Tibial nerve (tissue), 4 donors: ENCODE measurements at regions not wholly inside any gene's neighbourhood (a gene's known extent, or its start where the extent isn't known, plus 50 kb on each side); places are given as distances from the start of the nearest gene placed in this dataset.

Experiments used
- DNase-seq, 2 donors: peaks; one replicate each; pipeline ENCODE4 v3.0.0-alpha.2; 2019; ENCODE audit warnings: low spot score in 2 of 2
- H3K27ac ChIP-seq, 4 donors: fragments of 200-600 bp; sonication (generic) in 3 of 4; one replicate each; pipeline ENCODE4 v1.5.1; 2017 to 2019; ENCODE audit warnings: mild to moderate bottlenecking in 1 of 4
- H3K27me3 ChIP-seq, 2 donors: fragments of 200-600 bp; sonication (generic) in 1 of 2; one replicate each; pipeline versions ENCODE4 v1.5.1 to v1.6.0; 2017 to 2019
- H3K36me3 ChIP-seq, 3 donors: fragments of 200-600 bp; sonication (generic); one replicate each; pipeline ENCODE4 v1.5.1; 2018 to 2019
- H3K4me1 ChIP-seq, 4 donors: fragments of 200-600 bp; sonication (generic) in 3 of 4; one replicate each; pipeline ENCODE4 v1.5.1; 2017 to 2019
- H3K4me3 ChIP-seq, 4 donors: fragments of 200-600 bp; sonication (generic) in 3 of 4; one replicate each; pipeline ENCODE4 v1.5.1; 2017 to 2019; ENCODE audit warnings: mild to moderate bottlenecking in 1 of 4, moderate library complexity in 1 of 4
- H3K9me3 ChIP-seq, 4 donors: fragments of 200-600 bp; sonication (generic) in 3 of 4; one replicate each; pipeline ENCODE4 v1.5.1; 2017 to 2019
- CTCF ChIP-seq, 5 experiments: fragments of 200-600 bp in 3 of 5; fragments of 450-650 bp in 2 of 5; sonication (generic) in 3 of 5; IDR thresholded peaks; one replicate each; pipeline ENCODE4 v1.5.1; 2016 to 2019; ENCODE audit warnings: antibody characterized with exemption in 5 of 5, mild to moderate bottlenecking in 3 of 5, moderate library complexity in 2 of 5
- EP300 ChIP-seq, 2 donors: sonication (generic); formaldehyde crosslinking; IDR thresholded peaks; one replicate each; pipeline ENCODE4 v1.6.1; 2017; ENCODE audit warnings: antibody characterized with exemption in 2 of 2, mild to moderate bottlenecking in 1 of 2
- POLR2A ChIP-seq, 2 donors: fragments of 450-650 bp; IDR thresholded peaks; one replicate each; pipeline ENCODE4 v1.6.1; 2017; ENCODE audit warnings: antibody characterized with exemption in 2 of 2, mild to moderate bottlenecking in 2 of 2, moderate library complexity in 2 of 2
- WGBS, 2 donors: methylation state at CpG; one replicate each; pipeline ENCODE4 v1.1.5; 2018; 5-methylcytosine and 5-hydroxymethylcytosine counted together

DNA sequence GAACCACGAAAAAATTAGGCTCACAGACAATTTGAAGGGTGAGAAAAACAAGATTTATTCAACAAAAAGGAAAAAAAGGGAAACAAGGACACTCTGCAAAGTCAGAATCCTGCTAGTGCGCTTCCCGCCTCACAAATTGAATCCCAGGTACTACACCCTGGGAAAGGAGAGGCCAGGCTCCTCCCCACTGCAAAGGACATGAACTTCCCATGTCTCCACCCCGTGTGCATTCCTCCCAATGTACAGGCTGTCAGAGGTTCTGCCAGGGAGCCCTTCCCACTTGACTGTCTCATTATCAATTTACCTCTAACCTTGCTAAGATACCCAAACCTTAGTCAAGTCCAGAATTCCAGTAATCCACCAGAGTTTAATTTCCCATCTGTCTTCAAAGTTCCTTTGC, 70.4 kb upstream of the CDK1 start:
- DNase-seq: no peak
- TF ChIP-seq EP300 (IDR thresholded peaks at IDR 0.05) (no peak), CTCF (IDR thresholded peaks at IDR 0.05) (no peak), POLR2A (IDR thresholded peaks at IDR 0.05) (no peak)
- H3K27me3 ChIP-seq: no peaks in the 10 kb centered on the region
- H3K9me3 ChIP-seq: no peaks in the 10 kb centered on the region
- no peak overlapping the region for H3K27ac ChIP-seq
- H3K36me3 ChIP-seq: no peaks in the 10 kb centered on the region
- WGBS, 2 donors: 67 to 74% methylated on average over 4 of the region's 4 CpGs
- H3K4me1 ChIP-seq: peaks cover 0 to 10% (median 0%) of the 10 kb centered on the region in 4 donors
- H3K4me3 ChIP-seq: no peak overlapping the region

- no peak for TF ChIP-seq EP300 (IDR thresholded peaks at IDR 0.05)
- no peak for TF ChIP-seq CTCF (IDR thresholded peaks at IDR 0.05)
- WGBS, 2 donors: 89 to 95% methylated on average over 1 of the region's 1 CpG
Measured at GRCh38 chr10:60706146-60706545, 72.1 kb upstream of the CDK1 start.

GRCh38 chr10:60705376-60705775, 72.9 kb upstream of the CDK1 start:
- H3K27ac ChIP-seq: no peak overlapping the region
- peaks cover 0 to 10% (median 0%) of the 10 kb centered on the region in 4 donors for H3K4me1 ChIP-seq
- no peaks in the 10 kb centered on the region for H3K36me3 ChIP-seq
- WGBS, 2 donors: 88 to 91% methylated on average over 1 of the region's 1 CpG
- no peak for TF ChIP-seq POLR2A (IDR thresholded peaks at IDR 0.05)
- no peak for TF ChIP-seq EP300 (IDR thresholded peaks at IDR 0.05)
- TF ChIP-seq CTCF (IDR thresholded peaks at IDR 0.05): no peak
- no peak for DNase-seq
- peaks cover 0 to 2% (median 0%) of the 10 kb centered on the region in 4 donors for H3K9me3 ChIP-seq
- no peaks in the 10 kb centered on the region for H3K27me3 ChIP-seq
- no peak overlapping the region for H3K4me3 ChIP-seq

More at GRCh38 chr10:60706146-60706545, 72.1 kb upstream of the CDK1 start:
- Histone ChIP-seq H3K27me3 (no peaks in the 10 kb centered on the region), H3K4me3 (no peak overlapping the region), H3K36me3 (no peaks in the 10 kb centered on the region), H3K27ac (no peak overlapping the region), H3K9me3 (no peaks in the 10 kb centered on the region), H3K4me1 (peaks cover 0 to 10% (median 0%) of the 10 kb centered on the region in 4 donors)
- DNase-seq: no peak

DNA sequence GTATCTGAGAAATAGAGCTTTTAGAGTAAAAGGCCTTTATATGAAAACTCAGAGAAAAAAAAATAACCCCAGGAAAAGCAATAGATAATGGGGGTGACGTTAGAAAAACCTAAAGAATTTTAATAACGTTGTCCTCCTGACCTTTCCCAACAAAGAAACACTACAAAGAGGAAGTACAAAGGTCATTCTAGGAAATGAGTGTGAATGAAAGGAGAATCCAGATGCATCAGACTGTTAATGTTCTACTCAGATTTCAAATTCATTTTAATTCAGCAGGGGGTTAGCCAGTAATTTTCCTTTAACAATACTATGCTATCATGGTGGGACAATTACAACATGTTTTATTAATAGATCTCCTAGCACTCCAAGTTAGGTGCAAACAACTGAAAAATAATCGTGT, 73.8 kb upstream of the CDK1 start:
- Histone ChIP-seq H3K27me3 (no peaks in the 10 kb centered on the region), H3K9me3 (peaks cover 0 to 3% (median 0%) of the 10 kb centered on the region in 4 donors), H3K4me1 (peaks cover 0 to 10% (median 0%) of the 10 kb centered on the region in 4 donors), H3K4me3 (no peak overlapping the region), H3K27ac (no peak overlapping the region), H3K36me3 (no peaks in the 10 kb centered on the region)
- no peak for DNase-seq
- WGBS, 2 donors: 8 to 15% methylated on average over 3 of the region's 3 CpGs
- TF ChIP-seq POLR2A (IDR thresholded peaks at IDR 0.05) (no peak), EP300 (IDR thresholded peaks at IDR 0.05) (no peak), CTCF (IDR thresholded peaks at IDR 0.05) (no peak)

DNA sequence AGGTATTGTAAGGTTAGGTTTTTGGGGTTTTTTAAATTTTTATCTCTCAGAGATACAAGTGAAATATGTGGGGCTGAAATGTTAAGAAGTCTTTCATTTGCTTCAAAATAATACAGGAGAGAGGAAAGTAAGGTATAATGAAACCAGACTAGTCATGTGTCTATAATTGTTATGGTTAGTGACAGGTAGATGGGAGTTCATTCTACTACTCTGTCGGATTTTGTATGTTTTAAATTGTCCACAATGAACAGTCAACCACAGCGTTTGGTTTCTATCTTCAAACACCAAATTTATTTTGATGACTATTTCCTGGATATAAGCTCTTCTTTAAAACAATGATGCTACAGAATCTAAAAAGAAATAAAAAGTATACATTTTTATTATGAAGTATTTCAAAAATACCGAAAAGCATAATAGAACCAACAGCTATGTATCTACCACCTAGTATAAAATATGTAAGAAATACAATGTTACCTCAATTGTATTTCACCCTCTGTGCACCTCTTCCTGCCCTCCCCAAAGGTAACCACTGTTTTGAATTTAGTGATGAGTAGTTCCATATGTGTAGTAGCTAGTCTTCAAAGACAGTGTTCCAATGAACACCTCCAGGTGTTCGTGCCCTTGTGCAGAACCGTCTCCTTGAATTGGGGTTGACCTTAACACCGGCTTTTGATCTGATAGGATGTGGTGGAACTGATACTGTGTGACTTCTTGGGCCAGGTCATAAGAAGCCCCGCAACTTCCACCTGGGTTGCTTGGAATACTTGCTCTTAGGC, 74.8 kb upstream of the CDK1 start:
- no peak overlapping the region for H3K4me3 ChIP-seq
- no peak overlapping the region for H3K27ac ChIP-seq
- H3K4me1 ChIP-seq: peaks cover 0 to 10% (median 0%) of the 10 kb centered on the region in 4 donors
- H3K27me3 ChIP-seq: no peaks in the 10 kb centered on the region
- TF ChIP-seq POLR2A (IDR thresholded peaks at IDR 0.05) (no peak), CTCF (IDR thresholded peaks at IDR 0.05) (no peak), EP300 (IDR thresholded peaks at IDR 0.05) (no peak)
- DNase-seq: no peak
- H3K9me3 ChIP-seq: peaks cover 0 to 3% (median 0%) of the 10 kb centered on the region in 4 donors
- H3K36me3 ChIP-seq: no peaks in the 10 kb centered on the region
- WGBS, 2 donors: 80 to 87% methylated on average over 7 of the region's 7 CpGs
